ENCODE measurements at regions not wholly inside any gene's neighbourhood (a gene's known extent, or its start where the extent isn't known, plus 50 kb on each side); places are given as distances from the start of the nearest gene placed in this dataset.

GRCh38 chr9:108109927-108110690 lies 620.5 kb upstream of the KLF4 start:
- TF ChIP-seq CTCF (IDR thresholded peaks at IDR 0.05) (no peak), EP300 (IDR thresholded peaks at IDR 0.05) (no peak), POLR2AphosphoS5 (IDR thresholded peaks at IDR 0.05) (no peak)
